IMR-90 (cell line): ENCODE measurements at regions not wholly inside any gene's neighbourhood (a gene's known extent, or its start where the extent isn't known, plus 50 kb on each side); places are given as distances from the start of the nearest gene placed in this dataset.

Source experiments
- ATAC-seq: fragments of 200-7000 bp; cut with Tn5 transposase; 2 replicates; pipeline ENCODE4 v1.9.1; 2020; ENCODE audit warnings: low read depth, mild to moderate bottlenecking, moderate library complexity
- BruUV-seq: library from RNA; stranded (reverse); fragments of 400-500 nt; replicated peaks from 2 replicates; lab custom pipeline; 2021; lab: Mats Ljungman, UMichigan
- CTCF ChIA-PET: fragments of 300-600 bp; formaldehyde crosslinking; extraction: SDS; loops from one replicate; lab custom pipeline; 2021; ENCODE audit warnings: antibody characterized with exemption; lab: Yijun Ruan, JAX
- POLR2A ChIA-PET: fragments of 300-600 bp; sonication (Branson Sonifier 250); formaldehyde crosslinking; loops from one replicate; lab custom pipeline; 2022; ENCODE audit warnings: antibody characterized with exemption; ENCODE audit not compliant: unreplicated experiment; lab: Charles Lee
- DNase-seq: peaks from one replicate; pipeline ENCODE4 v3.0.0; 2013
- H2AFZ ChIP-seq: replicated peaks from 2 replicates; pipeline ENCODE3; 2013; ENCODE audit warnings: low read length, mild to moderate bottlenecking; ENCODE audit not compliant: poor library complexity
- H2AK5ac ChIP-seq: 2 replicates; pipeline ENCODE4 v1.6.1; 2013; ENCODE audit warnings: low read depth, low read length, inconsistent platforms
- H2AK9ac ChIP-seq: replicated peaks from 2 replicates; pipeline ENCODE3; 2013; ENCODE audit warnings: mild to moderate bottlenecking, low read depth, low read length, moderate library complexity; ENCODE audit not compliant: poor library complexity
- H2BK120ac ChIP-seq: 2 replicates; pipeline ENCODE4 v1.6.1; 2013; ENCODE audit warnings: low read depth, low read length, inconsistent platforms
- H2BK15ac ChIP-seq: 3 replicates; pipeline ENCODE4 v1.6.1; 2013; ENCODE audit warnings: low read depth, low read length, inconsistent platforms
- H2BK20ac ChIP-seq: 2 replicates; pipeline ENCODE4 v1.6.1; 2013; ENCODE audit warnings: low read depth, mild to moderate bottlenecking, inconsistent platforms, low read length, moderate library complexity
- H2BK5ac ChIP-seq: 2 replicates; pipeline ENCODE4 v1.6.1; 2013; ENCODE audit warnings: mild to moderate bottlenecking, low read depth, low read length, inconsistent platforms; ENCODE audit not compliant: poor library complexity, severe bottlenecking
- H3K14ac ChIP-seq: replicated peaks from 2 replicates; pipeline ENCODE4 v1.6.1; 2013; ENCODE audit warnings: low read depth, low read length, inconsistent platforms
- H3K18ac ChIP-seq: 2 replicates; pipeline ENCODE4 v1.6.1; 2013; ENCODE audit warnings: low read depth, low read length, control low read depth
- H3K23ac ChIP-seq: 2 replicates; pipeline ENCODE4 v1.6.1; 2013; ENCODE audit warnings: low read depth, low read length, inconsistent platforms
- H3K27ac ChIP-seq: 2 replicates; pipeline ENCODE4 v1.5.1; 2013; ENCODE audit warnings: mild to moderate bottlenecking, control low read depth, low read length; ENCODE audit not compliant: insufficient read depth
- H3K27me3 ChIP-seq: 2 replicates; pipeline ENCODE4 v1.6.1; 2013; ENCODE audit warnings: low read length; ENCODE audit not compliant: control insufficient read depth, insufficient read depth
- H3K36me3 ChIP-seq: 2 replicates; pipeline ENCODE4 v1.6.1; 2013; ENCODE audit warnings: low read length, mixed read lengths; ENCODE audit not compliant: control insufficient read depth, insufficient read depth
- H3K4ac ChIP-seq: 2 replicates; pipeline ENCODE4 v1.6.1; 2013; ENCODE audit warnings: low read depth, low read length, inconsistent platforms
- H3K4me1 ChIP-seq: 2 replicates; pipeline ENCODE4 v1.6.1; 2013; ENCODE audit warnings: low read length, mixed read lengths; ENCODE audit not compliant: control insufficient read depth, insufficient read depth
- H3K4me2 ChIP-seq: 2 replicates; pipeline ENCODE4 v1.6.1; 2013; ENCODE audit warnings: low read depth, mild to moderate bottlenecking, control low read depth, low read length, moderate library complexity
- H3K4me3 ChIP-seq: 2 replicates; pipeline ENCODE4 v1.5.1; 2013; ENCODE audit warnings: low read depth, mild to moderate bottlenecking, control low read depth, low read length, moderate library complexity; ENCODE audit not compliant: insufficient read depth
- H3K56ac ChIP-seq: 2 replicates; pipeline ENCODE4 v1.6.1; 2013; ENCODE audit warnings: low read length, inconsistent platforms; ENCODE audit not compliant: insufficient read depth; ENCODE audit errors: extremely low read depth
- H3K79me1 ChIP-seq, 2 experiments: 2 replicates each; pipeline ENCODE4 v1.6.1; 2013; ENCODE audit warnings: low read length in 2 of 2, inconsistent platforms in 1 of 2, low read depth in 1 of 2
- H3K9ac ChIP-seq: 2 replicates; pipeline ENCODE4 v1.6.1; 2013; ENCODE audit warnings: low read depth, low read length, control low read depth
- H3K9me1 ChIP-seq: 2 replicates; pipeline ENCODE4 v1.6.1; 2013; ENCODE audit warnings: low read length, inconsistent platforms; ENCODE audit not compliant: insufficient read depth
- H3K9me3 ChIP-seq: 2 replicates; pipeline ENCODE4 v1.6.1; 2013; ENCODE audit warnings: low read length; ENCODE audit not compliant: control insufficient read depth, insufficient read depth
- H4K20me1 ChIP-seq: 2 replicates; pipeline ENCODE4 v1.6.1; 2013; ENCODE audit warnings: low read length, inconsistent platforms; ENCODE audit not compliant: insufficient read depth
- H4K5ac ChIP-seq: 2 replicates; pipeline ENCODE4 v1.6.1; 2013; ENCODE audit warnings: mild to moderate bottlenecking, low read depth, low read length, control low read depth
- H4K8ac ChIP-seq, 2 experiments: 2 replicates each; pipeline ENCODE4 v1.6.1; 2013; ENCODE audit warnings: low read depth in 2 of 2, low read length in 2 of 2, control low read depth in 1 of 2, inconsistent platforms in 1 of 2
- H4K91ac ChIP-seq: 2 replicates; pipeline ENCODE4 v1.6.1; 2013; ENCODE audit warnings: low read depth, low read length, inconsistent platforms; ENCODE audit not compliant: insufficient read depth
- CEBPB ChIP-seq: IDR thresholded peaks from 2 replicates; pipeline ENCODE4 v1.6.1; 2012; ENCODE audit warnings: low read depth, low read length, improper control_type of control experiment
- FOS ChIP-seq: fragments of 150-350 bp; IDR thresholded peaks from 2 replicates; pipeline ENCODE4 v1.6.1; 2016; ENCODE audit warnings: low read depth, low read length
- RAD21 ChIP-seq: IDR thresholded peaks from 2 replicates; pipeline ENCODE4 v1.6.1; 2012; ENCODE audit warnings: low read length, improper control_type of control experiment
- SMC3 ChIP-seq: fragments of 150-350 bp; IDR thresholded peaks from 2 replicates; pipeline ENCODE4 v1.6.1; 2016; ENCODE audit warnings: low read depth, mild to moderate bottlenecking, antibody characterized with exemption, low read length, moderate library complexity
- WGBS, 2 experiments: methylation state at CpG; one replicate each; pipeline versions ENCODE4 v1.1.5 to v1.1.7; 2013; ENCODE audit warnings: missing lambda C conversion rate in 2 of 2; ENCODE audit not compliant: insufficient read length in 1 of 2; ENCODE audit errors: extremely low coverage in 2 of 2; 5-methylcytosine and 5-hydroxymethylcytosine counted together
- dilution Hi-C: fragments of 300-500 bp; cut with HindIII; formaldehyde crosslinking; loops from one replicate; pipeline ENCODE4 v1.14.3; 2018; ENCODE audit warnings: low sequenced_read_pairs; ENCODE audit not compliant: unreplicated experiment
- in situ Hi-C: fragments of 300-500 bp; cut with MboI; formaldehyde crosslinking; loops from 3 replicates; pipeline ENCODE4 v1.14.3; 2019; ENCODE audit warnings: low sequenced_read_pairs, inconsistent platforms, mixed read lengths
- intact Hi-C: fragments of 100-400 bp; cut with micrococcal nuclease; formaldehyde crosslinking; loops from 2 replicates; pipeline ENCODE4 v1.10.0; 2022
- TF ChIP-seq, protein P1 (sequence below): conservative IDR thresholded peaks from 2 replicates; pipeline ENCODE4 v1.5.1; 2012; ENCODE audit warnings: mild to moderate bottlenecking, low read depth, low read length, improper control_type of control experiment
- TF ChIP-seq, protein P2 (sequence below): fragments of 150-350 bp; IDR thresholded peaks from 2 replicates; pipeline ENCODE4 v1.6.1; 2016; ENCODE audit warnings: low read depth, mild to moderate bottlenecking, low read length, moderate library complexity, borderline replicate concordance

DNA sequence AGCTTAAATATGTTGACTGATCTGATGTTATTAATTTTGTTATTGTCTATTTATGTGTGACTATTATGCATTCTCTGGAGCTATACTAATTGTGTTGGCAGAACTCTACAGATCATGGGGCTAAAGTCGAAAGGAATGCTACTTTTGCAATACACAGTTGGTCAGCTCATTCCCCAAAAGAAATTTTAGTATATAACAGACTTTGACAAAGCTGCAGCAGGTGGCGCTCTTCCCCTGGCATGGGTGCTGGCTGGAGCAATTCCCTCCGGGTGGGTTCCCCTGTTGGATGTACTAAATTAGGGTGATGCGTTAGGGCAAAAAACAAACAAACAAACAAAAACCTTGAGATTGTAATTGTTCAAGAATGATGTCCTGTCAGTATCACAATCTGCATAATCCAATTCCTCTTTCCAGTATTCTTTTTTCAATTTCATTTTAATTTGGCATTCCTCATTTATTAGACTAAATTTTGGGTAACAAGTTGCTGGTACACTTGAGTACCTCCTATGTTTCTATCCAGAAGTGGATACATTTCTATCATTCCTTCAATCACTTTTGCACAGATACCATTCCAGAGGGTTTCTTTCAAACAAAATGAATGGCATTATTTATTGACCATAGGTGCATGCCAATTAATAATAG is 322.8 kb upstream of the EDNRB start:
- intact Hi-C loops, result loop anchor here (1.0 kb wide), 1 partner anchor 737 kb away; no protein-coding TSS in a partner anchor

More for the DNA sequence above, 322.8 kb upstream of the EDNRB start:
- Histone ChIP-seq H3K56ac (no peak overlapping the region), H2AK9ac (no peak overlapping the region), H2BK15ac (no peak overlapping the region), H2BK20ac (no peak overlapping the region), H2BK5ac (no peak overlapping the region), H3K18ac (no peak overlapping the region), H3K9me3 (no peaks in the 10 kb centered on the region), H4K5ac (no peak overlapping the region), H3K14ac (no peak overlapping the region), H3K9ac (no peak overlapping the region), H2AFZ (no peak overlapping the region), H3K27ac (no peak overlapping the region), H3K79me1 (no peaks in the 10 kb centered on the region), H3K23ac (no peak overlapping the region), H3K4me3 (no peak overlapping the region), H4K91ac (no peak overlapping the region), H2BK120ac (no peak overlapping the region), H3K4ac (no peak overlapping the region), H4K20me1 (no peaks in the 10 kb centered on the region), H2AK5ac (no peak overlapping the region), H3K27me3 (peaks cover 1% of the 10 kb centered on the region), H3K36me3 (no peaks in the 10 kb centered on the region), H3K4me2 (no peak overlapping the region), H3K9me1 (no peaks in the 10 kb centered on the region), H3K4me1 (no peaks in the 10 kb centered on the region), H4K8ac (no peak overlapping the region)
- TF ChIP-seq RAD21, result peak; percentile 50
- no peak for TF ChIP-seq CEBPB
- no peak for TF ChIP-seq FOS
- TF ChIP-seq, protein P1, sequence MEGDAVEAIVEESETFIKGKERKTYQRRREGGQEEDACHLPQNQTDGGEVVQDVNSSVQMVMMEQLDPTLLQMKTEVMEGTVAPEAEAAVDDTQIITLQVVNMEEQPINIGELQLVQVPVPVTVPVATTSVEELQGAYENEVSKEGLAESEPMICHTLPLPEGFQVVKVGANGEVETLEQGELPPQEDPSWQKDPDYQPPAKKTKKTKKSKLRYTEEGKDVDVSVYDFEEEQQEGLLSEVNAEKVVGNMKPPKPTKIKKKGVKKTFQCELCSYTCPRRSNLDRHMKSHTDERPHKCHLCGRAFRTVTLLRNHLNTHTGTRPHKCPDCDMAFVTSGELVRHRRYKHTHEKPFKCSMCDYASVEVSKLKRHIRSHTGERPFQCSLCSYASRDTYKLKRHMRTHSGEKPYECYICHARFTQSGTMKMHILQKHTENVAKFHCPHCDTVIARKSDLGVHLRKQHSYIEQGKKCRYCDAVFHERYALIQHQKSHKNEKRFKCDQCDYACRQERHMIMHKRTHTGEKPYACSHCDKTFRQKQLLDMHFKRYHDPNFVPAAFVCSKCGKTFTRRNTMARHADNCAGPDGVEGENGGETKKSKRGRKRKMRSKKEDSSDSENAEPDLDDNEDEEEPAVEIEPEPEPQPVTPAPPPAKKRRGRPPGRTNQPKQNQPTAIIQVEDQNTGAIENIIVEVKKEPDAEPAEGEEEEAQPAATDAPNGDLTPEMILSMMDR, result peak; percentile 50
- TF ChIP-seq, protein P2, sequence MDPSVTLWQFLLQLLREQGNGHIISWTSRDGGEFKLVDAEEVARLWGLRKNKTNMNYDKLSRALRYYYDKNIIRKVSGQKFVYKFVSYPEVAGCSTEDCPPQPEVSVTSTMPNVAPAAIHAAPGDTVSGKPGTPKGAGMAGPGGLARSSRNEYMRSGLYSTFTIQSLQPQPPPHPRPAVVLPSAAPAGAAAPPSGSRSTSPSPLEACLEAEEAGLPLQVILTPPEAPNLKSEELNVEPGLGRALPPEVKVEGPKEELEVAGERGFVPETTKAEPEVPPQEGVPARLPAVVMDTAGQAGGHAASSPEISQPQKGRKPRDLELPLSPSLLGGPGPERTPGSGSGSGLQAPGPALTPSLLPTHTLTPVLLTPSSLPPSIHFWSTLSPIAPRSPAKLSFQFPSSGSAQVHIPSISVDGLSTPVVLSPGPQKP, result no peak
- TF ChIP-seq SMC3, result no peak
- CTCF ChIA-PET, result interaction anchor here (0.8 to 1.3 kb wide), 4 partner anchors 9 to 737 kb away, joined by 3 to 8 read pairs (median 3); no protein-coding TSS in a partner anchor
- DNase-seq (peak; percentile 11), ATAC-seq (peak; percentile 49)
- in situ Hi-C loops (no loop called here), dilution Hi-C loops (no loop called here)
- WGBS, 2 experiments, result no CpG with 5 or more reads among the region's 4 CpGs
- no TSS peak for BruUV-seq
- POLR2A ChIA-PET, result no interaction called here
